ENCODE measurements at regions not wholly inside any gene's neighbourhood (a gene's known extent, or its start where the extent isn't known, plus 50 kb on each side); places are given as distances from the start of the nearest gene placed in this dataset.

DNA sequence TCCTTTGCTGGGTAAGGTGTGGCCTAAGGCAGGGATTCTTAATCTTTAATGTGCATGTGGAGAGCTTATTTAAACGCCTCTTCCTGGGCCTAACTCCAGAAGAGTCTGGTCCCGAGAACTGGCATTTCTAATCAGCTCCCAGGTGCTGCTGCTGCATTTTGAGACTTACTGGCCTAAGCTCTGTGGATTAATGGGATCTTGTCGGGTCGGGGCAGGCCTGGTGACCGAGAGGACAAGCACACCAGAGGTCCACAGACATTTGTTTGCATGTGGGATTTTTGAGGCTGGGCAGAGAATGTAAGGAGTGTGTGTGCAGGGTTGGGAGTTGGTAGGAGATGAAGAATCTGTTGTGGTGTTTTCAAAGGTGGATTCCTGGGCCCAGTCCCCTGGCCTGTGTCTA is 95.0 kb upstream of the DAP start:
- no peak for DNase-seq (ENCODE audit: low read depth)
- H3K4me3 ChIP-seq (ENCODE audit: control insufficient read depth, low read depth, low read length) = no peak overlapping the region
- TF ChIP-seq, protein P1, sequence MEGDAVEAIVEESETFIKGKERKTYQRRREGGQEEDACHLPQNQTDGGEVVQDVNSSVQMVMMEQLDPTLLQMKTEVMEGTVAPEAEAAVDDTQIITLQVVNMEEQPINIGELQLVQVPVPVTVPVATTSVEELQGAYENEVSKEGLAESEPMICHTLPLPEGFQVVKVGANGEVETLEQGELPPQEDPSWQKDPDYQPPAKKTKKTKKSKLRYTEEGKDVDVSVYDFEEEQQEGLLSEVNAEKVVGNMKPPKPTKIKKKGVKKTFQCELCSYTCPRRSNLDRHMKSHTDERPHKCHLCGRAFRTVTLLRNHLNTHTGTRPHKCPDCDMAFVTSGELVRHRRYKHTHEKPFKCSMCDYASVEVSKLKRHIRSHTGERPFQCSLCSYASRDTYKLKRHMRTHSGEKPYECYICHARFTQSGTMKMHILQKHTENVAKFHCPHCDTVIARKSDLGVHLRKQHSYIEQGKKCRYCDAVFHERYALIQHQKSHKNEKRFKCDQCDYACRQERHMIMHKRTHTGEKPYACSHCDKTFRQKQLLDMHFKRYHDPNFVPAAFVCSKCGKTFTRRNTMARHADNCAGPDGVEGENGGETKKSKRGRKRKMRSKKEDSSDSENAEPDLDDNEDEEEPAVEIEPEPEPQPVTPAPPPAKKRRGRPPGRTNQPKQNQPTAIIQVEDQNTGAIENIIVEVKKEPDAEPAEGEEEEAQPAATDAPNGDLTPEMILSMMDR (IDR thresholded peaks at IDR 0.05; ENCODE audit: control insufficient read depth, insufficient read depth, low read depth, low read length, missing control alignments) = no peak

DNA sequence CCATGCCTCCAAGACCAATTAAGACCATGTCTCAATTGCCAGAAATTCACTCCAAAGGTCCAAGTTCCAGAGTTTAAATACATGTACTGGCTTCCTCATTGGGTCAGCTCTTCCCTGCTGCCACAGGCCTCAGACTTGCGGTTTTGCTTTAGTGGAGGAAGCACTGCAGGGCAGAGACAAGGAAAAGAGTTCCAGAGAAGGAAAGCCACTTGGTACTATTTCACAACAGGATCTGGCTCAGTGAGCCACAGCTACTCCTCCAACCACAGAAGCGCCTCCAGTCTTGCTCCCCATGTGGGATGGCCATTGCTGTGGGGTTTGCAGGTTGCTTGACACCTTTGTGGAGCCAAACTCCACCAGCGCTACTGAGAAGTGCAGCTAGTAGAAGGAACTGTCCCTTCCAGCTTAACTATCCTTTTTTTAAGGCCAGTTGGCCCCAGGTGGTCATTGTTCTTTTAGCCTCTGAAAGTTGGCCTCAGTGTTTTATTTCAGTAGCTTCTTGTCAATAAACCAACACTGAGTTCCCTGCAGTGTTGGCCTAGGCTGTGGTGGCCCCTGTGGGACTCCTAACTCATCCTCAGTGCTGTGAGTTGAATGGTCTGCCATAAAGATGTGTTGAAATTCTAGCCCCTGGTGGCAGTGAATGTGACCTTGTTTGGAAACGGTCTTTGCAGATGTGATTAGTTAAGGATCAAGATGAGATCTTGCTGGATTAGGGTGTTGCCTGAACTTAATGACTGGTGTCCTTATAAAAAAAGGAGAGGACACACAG is 93.7 kb upstream of the DAP start:
- TF ChIP-seq, protein P1 (IDR thresholded peaks at IDR 0.05; ENCODE audit: control insufficient read depth, insufficient read depth, low read depth, low read length, missing control alignments) = no peak
- no peak for DNase-seq (ENCODE audit: low read depth)
- H3K4me3 ChIP-seq (ENCODE audit: control insufficient read depth, low read depth, low read length) = no peak overlapping the region

DNA sequence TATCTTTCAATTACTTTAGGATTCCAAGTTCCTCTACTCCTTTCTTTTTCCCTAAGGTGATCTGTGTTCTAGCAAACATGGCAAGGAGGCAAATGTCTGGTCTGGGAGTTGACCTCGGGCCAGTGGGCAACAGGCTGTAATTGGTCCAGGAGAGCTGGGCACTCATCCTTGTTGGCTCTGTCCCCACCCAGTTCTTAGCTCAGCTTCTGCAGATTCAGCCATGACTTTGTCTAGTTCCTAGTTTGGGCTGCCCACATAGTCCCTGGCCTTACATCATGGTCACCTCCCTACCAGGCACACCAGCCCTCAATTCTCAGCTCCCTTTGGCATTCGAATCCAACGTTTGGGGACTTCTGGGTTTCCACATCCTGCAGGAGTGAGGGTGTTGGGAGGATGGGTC is 92.1 kb upstream of the DAP start:
- TF ChIP-seq, protein P1 (IDR thresholded peaks at IDR 0.05; ENCODE audit: control insufficient read depth, insufficient read depth, low read depth, low read length, missing control alignments) = no peak
- H3K4me3 ChIP-seq (ENCODE audit: control insufficient read depth, low read depth, low read length) = no peak overlapping the region
- DNase-seq (ENCODE audit: low read depth) = no peak

DNA sequence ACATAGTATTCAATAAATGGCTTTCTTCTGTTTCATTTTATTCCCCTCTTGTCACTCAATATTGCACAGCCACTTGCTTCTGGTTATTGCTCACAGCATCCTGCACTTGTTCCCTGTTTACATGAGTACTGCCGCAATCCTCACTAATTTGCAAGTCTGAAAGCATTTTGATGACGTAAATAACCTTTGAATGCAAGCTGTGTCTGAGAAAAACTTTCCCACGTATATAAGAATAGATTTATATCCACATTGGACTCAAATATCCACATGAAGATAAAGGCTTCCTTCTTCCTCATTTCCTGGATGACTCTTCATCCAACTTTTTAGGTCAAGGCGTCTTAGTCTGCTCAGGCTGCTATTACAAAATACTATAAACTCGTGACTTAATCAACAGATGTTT is 88.2 kb upstream of the DAP start:
- H3K4me3 ChIP-seq (ENCODE audit: control insufficient read depth, low read depth, low read length) = no peak overlapping the region
- TF ChIP-seq, protein P1 (IDR thresholded peaks at IDR 0.05; ENCODE audit: control insufficient read depth, insufficient read depth, low read depth, low read length, missing control alignments) = no peak
- DNase-seq (ENCODE audit: low read depth) = no peak

DNA sequence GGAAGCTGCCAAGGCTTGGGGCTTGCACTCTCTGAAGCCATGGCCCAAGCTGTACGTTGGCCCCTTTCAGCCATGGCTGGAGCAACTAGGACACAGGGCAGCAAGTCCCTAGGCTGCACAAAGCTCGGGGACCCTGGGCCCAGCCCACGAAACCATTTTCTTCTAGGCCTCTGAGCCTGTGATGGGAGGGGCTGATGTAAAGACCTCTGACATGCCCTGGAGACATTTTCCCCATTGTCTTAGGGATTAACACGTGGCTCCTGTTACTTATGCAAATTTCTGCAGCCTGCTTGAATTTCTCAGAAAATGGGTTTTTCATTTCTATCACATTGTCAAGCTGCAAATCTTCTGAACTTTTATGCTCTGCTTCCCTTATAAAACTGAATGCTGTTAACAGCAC is 83.0 kb upstream of the DAP start:
- no peak for DNase-seq (ENCODE audit: low read depth)
- TF ChIP-seq, protein P1 (IDR thresholded peaks at IDR 0.05; ENCODE audit: control insufficient read depth, insufficient read depth, low read depth, low read length, missing control alignments) = no peak
- no peak overlapping the region for H3K4me3 ChIP-seq (ENCODE audit: control insufficient read depth, low read depth, low read length)

DNA sequence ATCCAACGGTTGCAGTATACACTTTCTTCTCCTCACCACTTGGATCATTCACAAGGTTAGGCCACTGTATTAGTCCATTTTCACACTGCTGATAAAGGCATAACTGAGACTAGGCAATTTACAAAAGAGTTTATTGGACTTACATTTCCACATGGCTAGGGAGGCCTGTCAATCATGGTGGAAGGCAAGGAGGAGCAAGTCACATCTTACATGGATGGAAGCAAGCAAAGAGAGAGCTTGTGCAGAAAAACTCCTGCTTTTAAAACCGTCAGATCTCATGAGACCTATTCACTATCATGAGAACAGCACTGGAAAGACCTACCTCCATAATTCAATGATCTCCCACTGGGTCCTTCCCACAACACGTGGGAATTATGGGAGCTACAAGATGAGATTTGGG is 81.8 kb upstream of the DAP start:
- H3K4me3 ChIP-seq (ENCODE audit: control insufficient read depth, low read depth, low read length) = no peak overlapping the region
- DNase-seq (ENCODE audit: low read depth) = no peak
- TF ChIP-seq, protein P1 (IDR thresholded peaks at IDR 0.05; ENCODE audit: control insufficient read depth, insufficient read depth, low read depth, low read length, missing control alignments) = no peak
